AG04450 (cell line): ENCODE measurements at regions not wholly inside any gene's neighbourhood (a gene's known extent, or its start where the extent isn't known, plus 50 kb on each side); places are given as distances from the start of the nearest gene placed in this dataset.

Source experiments
- CTCF ChIA-PET: fragments of 300-600, 350-600 bp; formaldehyde crosslinking; extraction: SDS; loops from one replicate; lab custom pipeline; 2022; ENCODE audit warnings: antibody characterized with exemption, inconsistent platforms; lab: Charles Lee
- POLR2A ChIA-PET: fragments of 350-600 bp; formaldehyde crosslinking; extraction: SDS; loops from one replicate; lab custom pipeline; 2021; ENCODE audit warnings: antibody characterized with exemption, inconsistent platforms; lab: Yijun Ruan, JAX
- DNase-seq: peaks from one replicate; pipeline ENCODE4 v3.0.0-alpha.2; 2011; ENCODE audit warnings: low read depth, low spot score
- H3K27ac ChIP-seq: one replicate; pipeline ENCODE4 v1.5.1; 2012; ENCODE audit warnings: low read depth, low read length, control low read depth
- H3K27me3 ChIP-seq: one replicate; pipeline ENCODE4 v1.6.0; 2012; ENCODE audit warnings: low read length; ENCODE audit not compliant: control insufficient read depth, insufficient read depth
- H3K4me3 ChIP-seq: 2 replicates; pipeline ENCODE4 v1.5.1; 2011; ENCODE audit warnings: mild to moderate bottlenecking, low read depth, low read length, control low read depth
- H3K9me3 ChIP-seq: 2 replicates; pipeline ENCODE4 v1.5.1; 2012; ENCODE audit warnings: low read length; ENCODE audit not compliant: control insufficient read depth, insufficient read depth
- CTCF ChIP-seq: IDR thresholded peaks from 2 replicates; pipeline ENCODE4 v1.5.1; 2011; ENCODE audit warnings: low read depth, low read length, control low read depth, inconsistent platforms

- Histone ChIP-seq H3K27ac (no peak overlapping the region), H3K4me3 (no peak overlapping the region), H3K27me3 (peaks cover 17% of the 10 kb centered on the region), H3K9me3 (no peaks in the 10 kb centered on the region)
- ChIA-PET POLR2A (no interaction called here), CTCF (interaction anchor here (4.3 kb wide), 1 partner anchor 10 kb away, joined by 28 read pairs; no protein-coding TSS in a partner anchor)
- DNase-seq = no peak
- TF ChIP-seq CTCF = no peak
These were observed 58.9 kb upstream of the OPN4 start for GRCh38 chr10:86595496-86595895.

GRCh38 chr10:86596266-86596665 is 58.1 kb upstream of the OPN4 start:
- no peak overlapping the region for H3K27ac ChIP-seq
- DNase-seq = no peak

GRCh38 chr10:86597306-86597705 is 57.0 kb upstream of the OPN4 start:
- TF ChIP-seq CTCF = no peak
- ChIA-PET POLR2A (no interaction called here), CTCF (interaction anchor here (1.1 to 4.3 kb wide), 2 partner anchors 12 to 15 kb away, joined by 3 to 28 read pairs; no protein-coding TSS in a partner anchor)
- Histone ChIP-seq H3K27me3 (peaks cover 15% of the 10 kb centered on the region), H3K9me3 (no peaks in the 10 kb centered on the region), H3K4me3 (no peak overlapping the region), H3K27ac (no peak overlapping the region)
- DNase-seq = no peak

More at GRCh38 chr10:86596266-86596665, 58.1 kb upstream of the OPN4 start:
- no peaks in the 10 kb centered on the region for H3K9me3 ChIP-seq
- TF ChIP-seq CTCF = no peak
- ChIA-PET POLR2A (no interaction called here), CTCF (interaction anchor here (4.3 kb wide), 1 partner anchor 11 kb away, joined by 28 read pairs; no protein-coding TSS in a partner anchor)
- H3K4me3 ChIP-seq = no peak overlapping the region
- H3K27me3 ChIP-seq = peaks cover 15% of the 10 kb centered on the region

GRCh38 chr10:86598151-86598550 is 56.2 kb upstream of the OPN4 start:
- TF ChIP-seq CTCF = no peak
- no peak for DNase-seq
- POLR2A ChIA-PET = no interaction called here
- Histone ChIP-seq H3K27me3 (peaks cover 11% of the 10 kb centered on the region), H3K4me3 (no peak overlapping the region), H3K9me3 (no peaks in the 10 kb centered on the region), H3K27ac (no peak overlapping the region)
- CTCF ChIA-PET = interaction anchor here (0.5 to 4.3 kb wide), 2 partner anchors 9 to 12 kb away, joined by 3 to 28 read pairs; no protein-coding TSS in a partner anchor

GRCh38 chr10:86599041-86599440 is 55.3 kb upstream of the OPN4 start:
- ChIA-PET CTCF (interaction anchor here (0.7 kb wide), 1 partner anchor 13 kb away, joined by 3 read pairs; no protein-coding TSS in a partner anchor), POLR2A (no interaction called here)
- H3K4me3 ChIP-seq = no peak overlapping the region
- H3K9me3 ChIP-seq = no peaks in the 10 kb centered on the region
- H3K27ac ChIP-seq = no peak overlapping the region
- no peak for DNase-seq
- no peak for TF ChIP-seq CTCF
- peaks cover 11% of the 10 kb centered on the region for H3K27me3 ChIP-seq
